VCaP (cell line): ENCODE measurements at regions not wholly inside any gene's neighbourhood (a gene's known extent, or its start where the extent isn't known, plus 50 kb on each side); places are given as distances from the start of the nearest gene placed in this dataset.

ENCODE experiments used
- H3K27ac ChIP-seq: fragments of 450-650 bp; 2 replicates; pipeline ENCODE4 v1.5.1; 2017
- CTCF ChIP-seq: fragments of 450-650 bp; conservative IDR thresholded peaks from 2 replicates; pipeline ENCODE4 v1.5.1; 2017; ENCODE audit warnings: mild to moderate bottlenecking, moderate library complexity

DNA sequence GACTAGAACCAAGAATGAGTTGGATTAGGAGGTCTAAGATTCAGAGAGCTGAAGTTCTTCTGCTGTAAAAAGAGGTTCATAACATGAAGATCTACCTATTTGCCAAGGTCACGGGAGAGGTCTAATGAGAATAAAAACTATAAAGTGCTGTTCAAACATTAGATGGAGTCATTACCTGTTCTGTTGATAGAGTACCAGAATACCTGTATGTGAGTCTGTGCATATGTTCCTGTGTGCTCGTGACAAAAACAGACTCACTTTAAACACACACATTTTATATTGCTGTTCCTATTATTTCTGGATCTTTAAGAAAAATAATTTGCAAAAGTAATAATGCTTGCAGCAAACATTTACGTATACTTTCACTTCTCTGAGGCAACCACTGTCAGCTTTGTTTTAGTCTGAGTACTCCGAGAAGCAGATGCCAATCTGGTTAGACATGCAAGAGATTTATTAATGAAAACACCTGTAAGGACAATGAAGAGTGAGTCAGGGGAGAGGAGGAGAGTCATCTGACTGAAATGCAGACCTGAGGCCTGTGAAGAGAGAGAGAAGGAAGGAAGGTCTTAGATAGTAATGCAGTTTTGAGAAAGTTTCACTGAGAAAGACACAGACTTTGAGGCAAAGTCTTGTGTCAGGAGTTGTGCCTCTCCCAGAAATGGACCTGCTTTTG, 221.2 kb downstream of the SQOR start:
- H3K27ac ChIP-seq: peak overlapping the region; percentile 87
- no peak for TF ChIP-seq CTCF

DNA sequence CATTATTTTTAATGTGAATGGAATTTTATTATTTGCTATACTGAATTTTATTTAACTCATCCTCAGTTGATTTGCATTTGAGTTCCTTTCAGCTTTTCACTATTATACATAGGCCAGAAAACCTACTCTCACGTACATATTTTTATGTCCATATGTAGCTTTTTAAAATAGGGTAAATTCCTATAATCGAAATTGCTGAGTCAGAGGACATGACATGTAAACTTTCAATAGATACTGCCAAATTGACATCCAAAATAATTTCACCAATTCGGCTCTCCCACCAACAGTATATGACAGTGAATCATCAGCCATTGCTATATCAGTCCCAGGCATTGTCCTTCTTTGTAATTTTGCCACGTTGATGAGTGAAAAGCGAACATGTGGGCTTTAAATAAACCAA, 222.5 kb downstream of the SQOR start:
- peak overlapping the region; percentile 87 for H3K27ac ChIP-seq
- TF ChIP-seq CTCF: no peak

- TF ChIP-seq CTCF: no peak
- H3K27ac ChIP-seq: no peak overlapping the region
Observed at GRCh38 chr15:45858491-45858890, 223.7 kb downstream of the SQOR start.

- TF ChIP-seq CTCF: no peak
- no peak overlapping the region for H3K27ac ChIP-seq
Observed at GRCh38 chr15:45862034-45862433, 227.2 kb downstream of the SQOR start.

- no peak overlapping the region for H3K27ac ChIP-seq
- TF ChIP-seq CTCF: no peak
Observed at GRCh38 chr15:45863881-45864580, 229.2 kb downstream of the SQOR start.

DNA sequence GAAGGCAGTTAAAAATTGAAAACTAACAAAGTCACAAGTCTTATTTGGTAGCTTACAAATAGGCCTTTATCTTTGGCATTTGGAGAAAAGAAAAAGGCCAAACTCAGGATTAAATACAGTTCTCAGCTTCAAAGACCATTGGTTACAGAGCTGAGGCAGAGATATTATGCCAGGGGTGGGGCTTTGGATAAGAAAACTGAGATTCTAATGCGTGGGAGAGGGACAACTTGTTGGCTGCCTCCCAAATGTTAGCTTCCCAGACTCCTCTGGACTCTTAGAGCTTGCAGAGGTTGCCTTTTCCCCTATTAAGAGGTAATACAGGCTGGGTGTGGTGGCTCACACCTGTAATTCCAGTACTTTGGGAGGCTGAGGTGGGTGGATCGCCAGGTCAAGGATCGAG, 231.8 kb downstream of the SQOR start:
- no peak overlapping the region for H3K27ac ChIP-seq
- TF ChIP-seq CTCF: no peak

GRCh38 chr15:45867281-45867680, 232.5 kb downstream of the SQOR start:
- H3K27ac ChIP-seq: no peak overlapping the region
- TF ChIP-seq CTCF: no peak
